ENCODE measurements at regions not wholly inside any gene's neighbourhood (a gene's known extent, or its start where the extent isn't known, plus 50 kb on each side); places are given as distances from the start of the nearest gene placed in this dataset.

DNA sequence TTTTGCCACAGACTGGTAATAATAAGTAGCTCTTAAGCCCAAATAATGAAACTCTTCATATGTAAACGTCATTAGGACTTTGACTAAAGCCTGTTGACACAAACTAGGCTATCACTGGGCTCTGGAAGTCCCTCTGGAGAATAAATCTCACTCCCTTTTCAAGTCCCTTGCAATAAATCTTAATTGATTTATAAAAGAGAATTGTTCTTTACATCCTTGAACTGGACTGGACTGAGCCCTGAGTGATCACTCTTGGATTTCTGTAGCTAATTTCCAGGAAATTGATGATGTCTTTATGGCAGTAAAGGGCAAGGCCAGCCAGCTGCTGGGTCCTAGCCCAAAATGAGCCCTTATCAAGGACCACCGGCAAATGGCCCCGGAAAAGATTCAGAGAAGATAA, 1162.7 kb downstream of the BCL11B start:
- TF ChIP-seq, protein P1, sequence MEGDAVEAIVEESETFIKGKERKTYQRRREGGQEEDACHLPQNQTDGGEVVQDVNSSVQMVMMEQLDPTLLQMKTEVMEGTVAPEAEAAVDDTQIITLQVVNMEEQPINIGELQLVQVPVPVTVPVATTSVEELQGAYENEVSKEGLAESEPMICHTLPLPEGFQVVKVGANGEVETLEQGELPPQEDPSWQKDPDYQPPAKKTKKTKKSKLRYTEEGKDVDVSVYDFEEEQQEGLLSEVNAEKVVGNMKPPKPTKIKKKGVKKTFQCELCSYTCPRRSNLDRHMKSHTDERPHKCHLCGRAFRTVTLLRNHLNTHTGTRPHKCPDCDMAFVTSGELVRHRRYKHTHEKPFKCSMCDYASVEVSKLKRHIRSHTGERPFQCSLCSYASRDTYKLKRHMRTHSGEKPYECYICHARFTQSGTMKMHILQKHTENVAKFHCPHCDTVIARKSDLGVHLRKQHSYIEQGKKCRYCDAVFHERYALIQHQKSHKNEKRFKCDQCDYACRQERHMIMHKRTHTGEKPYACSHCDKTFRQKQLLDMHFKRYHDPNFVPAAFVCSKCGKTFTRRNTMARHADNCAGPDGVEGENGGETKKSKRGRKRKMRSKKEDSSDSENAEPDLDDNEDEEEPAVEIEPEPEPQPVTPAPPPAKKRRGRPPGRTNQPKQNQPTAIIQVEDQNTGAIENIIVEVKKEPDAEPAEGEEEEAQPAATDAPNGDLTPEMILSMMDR (conservative IDR thresholded peaks at IDR 0.05; ENCODE audit: low read depth, low read length): no peak
- no peak for TF ChIP-seq BHLHE40 (IDR thresholded peaks at IDR 0.05; ENCODE audit: low read depth, low read length)
- TF ChIP-seq POLR2A (IDR thresholded peaks at IDR 0.05; ENCODE audit: low read depth, low read length): no peak
- no peak for TF ChIP-seq RAD21 (IDR thresholded peaks at IDR 0.05; ENCODE audit: low read length)
- TF ChIP-seq CEBPB (IDR thresholded peaks at IDR 0.05; ENCODE audit: low read depth, low read length): no peak
- no peak for TF ChIP-seq RFX5 (IDR thresholded peaks at IDR 0.05; ENCODE audit: low read depth, low read length)
- no peak for TF ChIP-seq MAFK (IDR thresholded peaks at IDR 0.05; ENCODE audit: low read depth, low read length)
- no peak for TF ChIP-seq MAZ (IDR thresholded peaks at IDR 0.05; ENCODE audit: borderline replicate concordance, low read depth, low read length)
- no peak for TF ChIP-seq NFE2L2 (IDR thresholded peaks at IDR 0.05; ENCODE audit: low read depth, low read length)

All from IMR-90 (cell line).